Colonic mucosa (tissue), 4 donors: ENCODE measurements at regions not wholly inside any gene's neighbourhood (a gene's known extent, or its start where the extent isn't known, plus 50 kb on each side); places are given as distances from the start of the nearest gene placed in this dataset.

Experiments used
- DNase-seq: peaks from one replicate; pipeline ENCODE4 v3.0.0-alpha.2; 2020
- H3K27ac ChIP-seq: fragments of 200-600 bp; one replicate; pipeline ENCODE4 v1.8.0; 2021
- H3K27me3 ChIP-seq: fragments of 200-600 bp; one replicate; pipeline ENCODE4 v1.8.0; 2021
- H3K36me3 ChIP-seq: fragments of 200-600 bp; one replicate; pipeline ENCODE4 v1.8.0; 2021
- H3K4me1 ChIP-seq: fragments of 200-600 bp; one replicate; pipeline ENCODE4 v1.8.0; 2021; ENCODE audit warnings: mild to moderate bottlenecking
- H3K4me3 ChIP-seq: fragments of 200-600 bp; one replicate; pipeline ENCODE4 v1.8.0; 2021
- H3K9ac ChIP-seq, 2 donors: one replicate each; pipeline ENCODE4 v1.7.0; 2013; ENCODE audit warnings: control low read depth in 2 of 2, low read depth in 2 of 2, low read length in 2 of 2
- H3K9me3 ChIP-seq: fragments of 200-600 bp; one replicate; pipeline ENCODE4 v1.8.0; 2021
- intact Hi-C: fragments of 100-400 bp; cut with DNase I; formaldehyde crosslinking; loops from one replicate; pipeline ENCODE4 v1.14.1; 2022
- TF ChIP-seq, protein P1 (sequence below): fragments of 200-600 bp; IDR thresholded peaks from one replicate; pipeline ENCODE4 v1.8.0; 2022; ENCODE audit warnings: antibody characterized with exemption, mild to moderate bottlenecking
- donor health status: healthy.
- donor health status: DM: no; HTN: no; CAD: no.
- donor health status: DM: no; HTN: no; CAD: no.

DNA sequence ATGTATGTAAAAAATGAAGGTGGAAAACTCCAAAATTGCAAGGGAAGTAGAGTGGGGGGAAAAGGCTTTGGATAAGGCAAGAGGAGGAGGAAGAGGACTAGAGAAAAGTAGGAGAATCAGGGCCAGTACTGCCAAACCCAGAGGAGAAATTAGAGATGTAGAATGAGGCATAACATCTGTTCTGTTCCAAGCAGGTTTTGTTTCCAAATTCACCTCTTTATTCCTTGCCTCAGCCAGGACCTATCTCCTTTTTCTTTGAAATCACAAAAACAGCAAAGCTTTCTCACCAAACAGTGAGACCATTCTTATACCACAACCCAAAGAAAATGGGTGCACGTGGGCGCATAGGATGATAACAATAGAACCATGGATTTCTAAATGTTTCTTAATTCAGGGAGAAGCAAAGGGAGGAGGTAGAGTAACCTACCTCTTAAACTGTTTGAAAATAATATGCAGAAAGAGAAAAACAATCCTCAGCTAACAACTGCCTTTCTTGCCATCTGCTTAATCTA is 383.3 kb upstream of the PKN2 start:
- no peak for DNase-seq
- Histone ChIP-seq H3K36me3 (no peaks in the 10 kb centered on the region), H3K27me3 (no peaks in the 10 kb centered on the region), H3K27ac (no peak overlapping the region), H3K4me3 (no peak overlapping the region), H3K4me1 (no peaks in the 10 kb centered on the region), H3K9ac (no peak overlapping the region), H3K9me3 (no peaks in the 10 kb centered on the region)
- TF ChIP-seq, protein P1, sequence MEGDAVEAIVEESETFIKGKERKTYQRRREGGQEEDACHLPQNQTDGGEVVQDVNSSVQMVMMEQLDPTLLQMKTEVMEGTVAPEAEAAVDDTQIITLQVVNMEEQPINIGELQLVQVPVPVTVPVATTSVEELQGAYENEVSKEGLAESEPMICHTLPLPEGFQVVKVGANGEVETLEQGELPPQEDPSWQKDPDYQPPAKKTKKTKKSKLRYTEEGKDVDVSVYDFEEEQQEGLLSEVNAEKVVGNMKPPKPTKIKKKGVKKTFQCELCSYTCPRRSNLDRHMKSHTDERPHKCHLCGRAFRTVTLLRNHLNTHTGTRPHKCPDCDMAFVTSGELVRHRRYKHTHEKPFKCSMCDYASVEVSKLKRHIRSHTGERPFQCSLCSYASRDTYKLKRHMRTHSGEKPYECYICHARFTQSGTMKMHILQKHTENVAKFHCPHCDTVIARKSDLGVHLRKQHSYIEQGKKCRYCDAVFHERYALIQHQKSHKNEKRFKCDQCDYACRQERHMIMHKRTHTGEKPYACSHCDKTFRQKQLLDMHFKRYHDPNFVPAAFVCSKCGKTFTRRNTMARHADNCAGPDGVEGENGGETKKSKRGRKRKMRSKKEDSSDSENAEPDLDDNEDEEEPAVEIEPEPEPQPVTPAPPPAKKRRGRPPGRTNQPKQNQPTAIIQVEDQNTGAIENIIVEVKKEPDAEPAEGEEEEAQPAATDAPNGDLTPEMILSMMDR, result no peak
- intact Hi-C loops, result loop anchor here (5.0 kb wide), 2 partner anchors 119 to 1009 kb away; no protein-coding TSS in a partner anchor

DNA sequence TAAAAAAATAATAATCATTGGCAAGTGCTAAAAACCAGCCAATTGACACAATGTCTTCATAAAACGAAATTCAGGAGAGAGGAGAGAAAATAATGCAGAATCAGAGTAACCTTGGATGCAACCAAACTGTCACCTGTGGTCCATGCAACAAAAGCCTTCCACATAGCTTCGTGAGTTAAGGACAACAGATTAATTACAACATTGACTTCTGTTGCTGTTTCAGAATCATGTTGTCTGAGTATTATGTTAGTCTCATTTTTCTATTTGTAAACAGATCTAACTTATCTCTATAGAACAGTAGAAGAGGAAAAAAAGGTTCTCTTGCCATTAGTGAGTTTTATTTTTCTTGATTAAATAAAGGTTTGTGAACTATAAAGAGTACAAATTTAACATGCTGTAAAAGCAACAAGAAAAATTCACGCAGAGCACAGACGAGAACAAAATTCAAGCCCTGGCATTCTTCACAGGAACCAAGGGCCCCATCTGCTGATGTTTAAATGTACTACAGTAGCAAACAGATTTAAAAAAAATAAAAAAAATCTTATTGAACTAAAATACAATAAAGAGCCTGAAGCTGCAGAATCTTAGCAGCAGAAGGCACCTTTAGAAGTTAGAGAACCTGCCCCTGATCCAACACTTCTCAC is 381.1 kb upstream of the PKN2 start:
- DNase-seq, result no peak
- Histone ChIP-seq H3K9me3 (no peaks in the 10 kb centered on the region), H3K4me1 (no peaks in the 10 kb centered on the region), H3K36me3 (no peaks in the 10 kb centered on the region), H3K27me3 (no peaks in the 10 kb centered on the region), H3K4me3 (no peak overlapping the region), H3K9ac (no peak overlapping the region), H3K27ac (no peak overlapping the region)
- intact Hi-C loops, result loop anchor here (5.0 kb wide), 2 partner anchors 121 to 1011 kb away; no protein-coding TSS in a partner anchor
- TF ChIP-seq, protein P1, result peak; percentile 25

DNA sequence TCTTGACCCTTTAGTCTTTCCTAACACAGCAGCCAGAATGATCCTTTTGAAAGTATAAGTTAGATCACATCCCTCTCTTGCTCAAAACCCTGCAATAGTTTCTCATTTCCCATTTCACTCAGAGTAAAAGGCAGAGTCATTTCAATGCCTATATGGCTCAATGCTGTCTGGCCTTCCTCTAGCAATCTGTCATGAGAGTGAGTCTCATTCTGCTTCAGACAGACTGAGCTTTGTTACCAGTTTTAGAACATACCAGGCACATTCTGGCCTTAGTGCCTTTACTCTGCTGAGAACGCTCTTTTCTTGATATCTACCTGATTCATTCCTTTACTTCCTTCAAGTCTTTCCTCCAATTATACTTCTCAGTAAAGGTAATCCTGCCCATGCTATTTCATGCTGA is 372.8 kb upstream of the PKN2 start:
- TF ChIP-seq, protein P1, result no peak
- H3K36me3 ChIP-seq, result no peaks in the 10 kb centered on the region
- H3K9ac ChIP-seq, result no peak overlapping the region
- peak overlapping the region; percentile 6 for H3K27ac ChIP-seq
- no peaks in the 10 kb centered on the region for H3K27me3 ChIP-seq
- H3K9me3 ChIP-seq, result no peaks in the 10 kb centered on the region
- no peak overlapping the region for H3K4me3 ChIP-seq
- no peaks in the 10 kb centered on the region for H3K4me1 ChIP-seq
- DNase-seq, result no peak
- intact Hi-C loops, result no loop called here

GRCh38 chr1:88311907-88312306 is 372.2 kb upstream of the PKN2 start:
- no peaks in the 10 kb centered on the region for H3K27me3 ChIP-seq
- no peak overlapping the region for H3K4me3 ChIP-seq
- no peak overlapping the region for H3K9ac ChIP-seq
- H3K36me3 ChIP-seq, result no peaks in the 10 kb centered on the region
- peak; percentile 35 for DNase-seq
- H3K27ac ChIP-seq, result peak overlapping the region; percentile 6
- intact Hi-C loops, result no loop called here
- H3K4me1 ChIP-seq, result no peaks in the 10 kb centered on the region
- TF ChIP-seq, protein P1, result no peak
- no peaks in the 10 kb centered on the region for H3K9me3 ChIP-seq

- TF ChIP-seq, protein P1, result no peak
- no peak overlapping the region for H3K27ac ChIP-seq
- intact Hi-C loops, result no loop called here
- no peaks in the 10 kb centered on the region for H3K36me3 ChIP-seq
- H3K9me3 ChIP-seq, result no peaks in the 10 kb centered on the region
- H3K9ac ChIP-seq, result no peak overlapping the region
- H3K4me3 ChIP-seq, result no peak overlapping the region
- H3K4me1 ChIP-seq, result no peaks in the 10 kb centered on the region
- H3K27me3 ChIP-seq, result no peaks in the 10 kb centered on the region
- DNase-seq, result no peak
These were observed 366.7 kb upstream of the PKN2 start for GRCh38 chr1:88317396-88317795.
